GM12878 (cell line): ENCODE measurements at regions not wholly inside any gene's neighbourhood (a gene's known extent, or its start where the extent isn't known, plus 50 kb on each side); places are given as distances from the start of the nearest gene placed in this dataset.

Experiments used
- ATAC-seq: fragments of 200-7000 bp; cut with Tn5 transposase; 3 replicates; pipeline ENCODE4 v1.9.1; 2020; ENCODE audit warnings: mild to moderate bottlenecking, moderate library complexity
- BruUV-seq: library from RNA; stranded (reverse); fragments of 400-500 nt; replicated peaks from 2 replicates; lab custom pipeline; 2021; lab: Mats Ljungman, UMichigan
- CTCF ChIA-PET: fragments of 300-600 bp; sonication (Branson Sonifier 250); formaldehyde crosslinking; extraction: SDS; loops from one replicate; lab custom pipeline; 2021; ENCODE audit warnings: inconsistent platforms; lab: Yijun Ruan, JAX
- POLR2A ChIA-PET: fragments of 350-600 bp; formaldehyde crosslinking; extraction: SDS; loops from one replicate; lab custom pipeline; 2021; ENCODE audit warnings: inconsistent platforms; lab: Charles Lee
- RAD21 ChIA-PET: fragments of 300-600 bp; sonication (Branson Sonifier 250); formaldehyde crosslinking; loops from one replicate; lab custom pipeline; 2023; ENCODE audit warnings: antibody characterized with exemption; ENCODE audit not compliant: unreplicated experiment; lab: Charles Lee
- SMC1A ChIA-PET: fragments of 300-600 bp; sonication (Branson Sonifier 250); formaldehyde crosslinking; loops from one replicate; lab custom pipeline; 2023; ENCODE audit not compliant: unreplicated experiment, uncharacterized antibody; lab: Charles Lee
- DNase-seq: peaks from one replicate; pipeline ENCODE4 v3.0.0-alpha.2; 2011; ENCODE audit warnings: low read depth, low spot score
- FAIRE-seq: peaks from 3 replicates; lab custom pipeline; 2011; peaks lifted over from hg19 to GRCh38; lab: Jason Lieb, UNC
- H2AFZ ChIP-seq: 2 replicates; pipeline ENCODE4 v1.6.0; 2011; ENCODE audit warnings: low read depth, low read length, control low read depth; ENCODE audit not compliant: control insufficient read depth
- H3K27ac ChIP-seq: 2 replicates; pipeline ENCODE4 v1.5.1; 2011; ENCODE audit warnings: control low read depth; ENCODE audit not compliant: control insufficient read depth, insufficient read depth
- H3K27me3 ChIP-seq, 2 experiments: replicated peaks in 1 of 2; 2 replicates each; pipeline versions ENCODE4 v1.6.0 to v1.6.1; 2011; ENCODE audit warnings: low read length in 1 of 2; ENCODE audit not compliant: control insufficient read depth in 2 of 2, insufficient read depth in 2 of 2
- H3K36me3 ChIP-seq, 2 experiments: 2 replicates each; pipeline ENCODE4 v1.5.1; 2011; ENCODE audit warnings: low read length in 1 of 2; ENCODE audit not compliant: control insufficient read depth in 2 of 2, insufficient read depth in 2 of 2
- H3K4me1 ChIP-seq: 2 replicates; pipeline ENCODE4 v1.6.1; 2011; ENCODE audit warnings: mild to moderate bottlenecking, low read length, moderate library complexity, mixed read lengths; ENCODE audit not compliant: control insufficient read depth, insufficient read depth
- H3K4me2 ChIP-seq: 2 replicates; pipeline ENCODE4 v1.6.0; 2011; ENCODE audit warnings: control low read depth; ENCODE audit not compliant: control insufficient read depth, insufficient read depth
- H3K4me3 ChIP-seq: fragments of 200-600 bp; sonication (generic); 2 replicates; pipeline ENCODE4 v1.5.1; 2016
- H3K79me2 ChIP-seq: 2 replicates; pipeline ENCODE4 v1.6.0; 2011; ENCODE audit warnings: low read length; ENCODE audit not compliant: control insufficient read depth, insufficient read depth
- H3K9ac ChIP-seq: 2 replicates; pipeline ENCODE4 v1.8.0; 2011; ENCODE audit warnings: low read length, control low read depth, mixed read lengths; ENCODE audit not compliant: control insufficient read depth, insufficient read depth
- H3K9me3 ChIP-seq: replicated peaks from 3 replicates; pipeline ENCODE4 v1.5.1; 2011; ENCODE audit warnings: mild to moderate bottlenecking, low read length; ENCODE audit not compliant: control insufficient read depth, insufficient read depth
- H4K20me1 ChIP-seq: 2 replicates; pipeline ENCODE4 v1.6.0; 2011; ENCODE audit not compliant: control insufficient read depth, insufficient read depth
- BMI1 ChIP-seq: fragments of 450-650 bp; IDR thresholded peaks from 2 replicates; pipeline ENCODE4 v1.6.1; 2016; ENCODE audit warnings: mild to moderate bottlenecking, moderate library complexity, borderline replicate concordance
- CREM ChIP-seq: IDR thresholded peaks from 2 replicates; pipeline ENCODE4 v1.6.1; 2014; ENCODE audit warnings: antibody characterized with exemption, low read depth
- GATAD2B ChIP-seq: fragments of 450-650 bp; conservative IDR thresholded peaks from 2 replicates; pipeline ENCODE4 v1.6.1; 2017; ENCODE audit warnings: low read depth, mild to moderate bottlenecking, moderate library complexity
- NBN ChIP-seq: fragments of 450-650 bp; IDR thresholded peaks from 2 replicates; pipeline ENCODE4 v1.6.1; 2016
- RAD21 ChIP-seq: IDR thresholded peaks from 2 replicates; pipeline ENCODE4 v1.6.1; 2011; ENCODE audit warnings: mild to moderate bottlenecking, low read depth, low read length, moderate library complexity; ENCODE audit not compliant: insufficient read depth
- SIN3A ChIP-seq: IDR thresholded peaks from 2 replicates; pipeline ENCODE4 v1.6.1; 2012; ENCODE audit warnings: low read depth, low read length, improper control_type of control experiment
- USF2 ChIP-seq: IDR thresholded peaks from 2 replicates; pipeline ENCODE4 v1.6.1; 2011; ENCODE audit warnings: low read depth, low read length, improper control_type of control experiment, borderline replicate concordance
- WGBS: methylation state at CpG from one replicate; pipeline ENCODE4 v1.1.6; 2016; ENCODE audit warnings: low lambda C conversion rate; ENCODE audit not compliant: insufficient replicate concordance, insufficient coverage; ENCODE audit errors: missing lambda C conversion rate; 5-methylcytosine and 5-hydroxymethylcytosine counted together
- in situ Hi-C: fragments of 300-500 bp; cut with MboI; formaldehyde crosslinking; loops from 9 replicates; pipeline ENCODE4 v1.14.3; 2018; ENCODE audit warnings: mixed read lengths
- intact Hi-C: fragments of 100-400 bp; cut with micrococcal nuclease; formaldehyde crosslinking; loops from one replicate; pipeline ENCODE4 v1.14.2; 2022; ENCODE audit not compliant: unreplicated experiment
- TF ChIP-seq, protein P1 (sequence below): fragments of 450-650 bp; IDR thresholded peaks from 2 replicates; pipeline ENCODE4 v1.6.1; 2016; ENCODE audit warnings: mild to moderate bottlenecking

DNA sequence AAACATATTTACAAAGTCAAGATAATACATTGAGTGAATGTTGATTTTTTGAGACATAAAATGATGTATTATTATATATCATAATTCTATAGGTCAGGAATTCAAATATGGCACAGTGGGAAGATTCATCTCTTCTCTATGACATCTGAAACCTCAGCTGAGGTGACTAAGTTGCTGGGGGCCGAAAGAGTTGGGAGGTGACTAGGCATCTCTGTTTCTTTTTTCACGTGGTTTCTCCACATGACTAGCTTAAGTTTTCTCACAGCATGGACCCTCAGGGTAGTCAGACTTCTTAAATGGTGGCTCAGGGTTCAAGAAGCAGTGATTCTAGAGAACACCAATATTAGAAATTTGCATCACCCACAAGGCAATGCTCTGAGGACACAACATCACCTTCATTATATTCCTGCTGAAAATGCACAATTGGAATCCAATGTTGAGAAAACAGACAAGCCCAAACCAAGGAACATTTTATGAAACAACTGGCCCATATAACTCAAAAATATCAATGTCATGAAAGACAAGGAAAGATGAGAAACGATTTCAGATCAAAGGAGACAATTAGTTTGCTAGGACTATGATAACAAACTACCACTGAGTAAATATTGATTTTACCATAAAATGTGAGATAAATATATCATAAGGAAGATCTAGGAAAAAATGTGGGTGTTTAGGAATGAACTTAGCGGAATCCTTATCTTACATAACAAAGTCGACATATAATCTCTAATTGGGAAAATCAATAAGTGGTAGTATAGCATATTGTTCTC, 273.3 kb upstream of the IRAK1BP1 start:
- Histone ChIP-seq H3K4me1 (no peaks in the 10 kb centered on the region), H3K79me2 (no peaks in the 10 kb centered on the region), H3K4me2 (no peak overlapping the region), H2AFZ (no peak overlapping the region), H4K20me1 (no peaks in the 10 kb centered on the region), H3K9me3 (no peaks in the 10 kb centered on the region), H3K27me3 (no peaks in the 10 kb centered on the region), H3K27ac (no peak overlapping the region), H3K36me3 (no peaks in the 10 kb centered on the region), H3K9ac (no peak overlapping the region), H3K4me3 (no peak overlapping the region)
- no TSS peak for BruUV-seq
- ChIA-PET RAD21 (no interaction called here), SMC1A (interaction anchor here (0.8 kb wide), 1 partner anchor 9 kb away, joined by 3 read pairs; no protein-coding TSS in a partner anchor), POLR2A (no interaction called here), CTCF (interaction anchor here (0.6 kb wide), 1 partner anchor 95 kb away, joined by 3 read pairs; no protein-coding TSS in a partner anchor)
- in situ Hi-C loops: no loop called here
- DNase-seq (no peak), FAIRE-seq (no peak), ATAC-seq (no peak)
- 28% methylated on average over 5 of the region's 5 CpGs for WGBS
- intact Hi-C loops: no loop called here
- no peak for TF ChIP-seq CREM
- no peak for TF ChIP-seq NBN
- TF ChIP-seq RAD21: no peak
- no peak for TF ChIP-seq SIN3A
- TF ChIP-seq, protein P1, sequence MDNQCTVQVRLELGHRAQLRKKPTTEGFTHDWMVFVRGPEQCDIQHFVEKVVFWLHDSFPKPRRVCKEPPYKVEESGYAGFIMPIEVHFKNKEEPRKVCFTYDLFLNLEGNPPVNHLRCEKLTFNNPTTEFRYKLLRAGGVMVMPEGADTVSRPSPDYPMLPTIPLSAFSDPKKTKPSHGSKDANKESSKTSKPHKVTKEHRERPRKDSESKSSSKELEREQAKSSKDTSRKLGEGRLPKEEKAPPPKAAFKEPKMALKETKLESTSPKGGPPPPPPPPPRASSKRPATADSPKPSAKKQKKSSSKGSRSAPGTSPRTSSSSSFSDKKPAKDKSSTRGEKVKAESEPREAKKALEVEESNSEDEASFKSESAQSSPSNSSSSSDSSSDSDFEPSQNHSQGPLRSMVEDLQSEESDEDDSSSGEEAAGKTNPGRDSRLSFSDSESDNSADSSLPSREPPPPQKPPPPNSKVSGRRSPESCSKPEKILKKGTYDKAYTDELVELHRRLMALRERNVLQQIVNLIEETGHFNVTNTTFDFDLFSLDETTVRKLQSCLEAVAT: no peak
- TF ChIP-seq GATAD2B: no peak
- TF ChIP-seq BMI1: no peak
- no peak for TF ChIP-seq USF2
